ENCODE measurements at regions not wholly inside any gene's neighbourhood (a gene's known extent, or its start where the extent isn't known, plus 50 kb on each side); places are given as distances from the start of the nearest gene placed in this dataset.
A peak's percentile ranks its signal among the peaks of the same experiment; 100 is the strongest.
"Not testable (repeated sequence)": the region's sequence is repeated elsewhere in the genome, so short reads cannot be mapped to it uniquely, and the experiment has no call there.

DNA sequence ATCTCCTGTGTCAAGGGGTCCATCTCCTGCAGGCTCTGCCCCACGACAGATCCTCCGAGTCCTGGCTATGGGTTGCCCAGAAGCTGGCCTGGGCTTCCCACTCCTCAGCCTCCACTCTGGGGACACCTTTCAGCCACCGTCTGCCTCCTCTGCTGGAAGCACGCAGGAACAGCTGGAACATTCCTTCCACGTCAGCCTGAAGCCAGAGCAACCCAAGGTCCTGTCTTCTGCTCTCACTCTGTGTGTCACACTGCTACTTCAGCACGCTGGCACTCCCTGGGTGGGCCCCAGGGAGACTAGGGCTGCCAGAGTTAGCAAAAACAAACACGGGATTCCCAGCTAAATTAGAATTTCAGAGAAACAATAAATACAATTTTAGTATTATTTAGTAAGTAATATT is 148.8 kb downstream of the HRH4 start:
- in situ Hi-C loops (cut with MboI; ENCODE audit: low pct_unique_long_range_greater_than_20kb, low sequenced_read_pairs) = no loop called here

DNA sequence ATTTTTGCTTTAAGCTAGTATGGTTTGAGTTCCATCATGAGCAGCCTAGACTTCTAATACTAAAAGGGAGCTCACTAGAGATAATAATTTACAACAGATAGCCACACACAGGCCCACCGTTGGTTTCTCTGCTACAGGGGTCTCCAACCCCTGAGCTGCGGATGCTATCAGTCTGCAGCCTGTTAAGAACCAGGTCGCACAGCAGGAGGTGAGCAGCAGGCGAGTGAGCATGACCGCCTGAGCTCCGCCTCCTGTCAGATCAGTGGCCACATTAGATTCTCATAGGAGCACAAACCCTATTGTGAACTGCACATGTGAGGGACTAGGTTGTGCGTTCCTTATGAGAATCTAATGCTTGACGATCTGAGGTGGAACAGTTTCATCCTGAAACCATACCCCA is 150.6 kb downstream of the HRH4 start:
- no peak for DNase-seq
- in situ Hi-C loops (cut with MboI; ENCODE audit: low pct_unique_long_range_greater_than_20kb, low sequenced_read_pairs) = no loop called here

More for the DNA sequence above, 148.8 kb downstream of the HRH4 start:
- DNase-seq = no peak

DNA sequence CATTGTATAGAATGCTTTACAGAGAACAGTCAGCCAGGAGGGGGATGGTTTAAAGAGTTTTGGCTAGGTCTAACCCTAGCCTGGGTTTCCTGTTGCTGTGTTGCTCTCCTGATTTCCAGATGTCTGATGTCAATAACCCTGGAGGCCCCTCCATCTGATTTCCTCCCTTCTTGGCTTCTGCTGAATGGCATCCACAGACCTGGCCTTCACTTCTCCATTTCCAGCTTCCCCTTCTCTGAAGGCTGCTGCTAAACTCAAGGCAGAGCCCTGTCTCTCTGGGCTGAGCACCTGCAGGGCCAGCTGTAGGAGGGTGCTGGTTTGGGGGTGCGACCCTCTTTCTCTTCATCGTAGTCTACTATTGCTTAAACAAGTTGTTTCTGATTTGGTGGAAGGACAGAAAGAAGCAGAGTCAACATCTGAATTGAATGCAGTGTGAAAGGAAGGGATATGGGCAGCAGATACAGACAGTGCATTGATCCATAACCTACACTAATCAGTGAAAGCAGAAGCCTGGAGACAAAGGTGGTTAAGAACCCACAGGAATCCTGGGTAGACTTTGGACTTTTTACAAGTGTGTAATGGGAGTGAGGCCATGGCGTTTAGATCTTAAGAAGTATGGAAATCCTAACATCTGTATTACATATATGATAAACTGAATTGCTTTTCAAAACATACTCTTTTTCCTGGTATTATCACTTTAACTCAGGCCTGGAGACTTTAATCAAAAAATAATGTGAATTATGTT is 153.6 kb downstream of the HRH4 start:
- in situ Hi-C loops (cut with MboI; ENCODE audit: low pct_unique_long_range_greater_than_20kb, low sequenced_read_pairs) = no loop called here

DNA sequence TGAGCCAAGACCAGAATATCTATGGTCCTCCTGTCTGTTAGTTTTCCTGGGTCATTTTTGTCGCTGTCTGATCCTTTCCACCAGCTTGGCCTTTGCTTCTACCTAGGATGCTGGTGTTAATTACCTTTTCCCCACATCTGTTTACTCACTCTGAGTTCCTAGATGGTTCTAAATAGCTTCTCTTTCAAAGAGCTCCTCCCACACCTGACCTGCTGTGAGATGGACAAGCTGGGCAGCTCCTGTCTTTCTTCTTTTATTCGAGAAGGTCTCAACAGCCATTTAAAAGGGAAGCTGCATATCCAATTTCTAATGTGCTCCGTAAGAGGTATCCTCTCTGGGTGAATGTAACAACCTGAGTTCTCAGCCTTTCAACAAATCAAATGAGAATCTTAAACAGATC is 156.2 kb downstream of the HRH4 start:
- in situ Hi-C loops (cut with MboI; ENCODE audit: low pct_unique_long_range_greater_than_20kb, low sequenced_read_pairs) = no loop called here
- DNase-seq = no peak

More for the DNA sequence above, 153.6 kb downstream of the HRH4 start:
- peak; percentile 93 for DNase-seq

DNA sequence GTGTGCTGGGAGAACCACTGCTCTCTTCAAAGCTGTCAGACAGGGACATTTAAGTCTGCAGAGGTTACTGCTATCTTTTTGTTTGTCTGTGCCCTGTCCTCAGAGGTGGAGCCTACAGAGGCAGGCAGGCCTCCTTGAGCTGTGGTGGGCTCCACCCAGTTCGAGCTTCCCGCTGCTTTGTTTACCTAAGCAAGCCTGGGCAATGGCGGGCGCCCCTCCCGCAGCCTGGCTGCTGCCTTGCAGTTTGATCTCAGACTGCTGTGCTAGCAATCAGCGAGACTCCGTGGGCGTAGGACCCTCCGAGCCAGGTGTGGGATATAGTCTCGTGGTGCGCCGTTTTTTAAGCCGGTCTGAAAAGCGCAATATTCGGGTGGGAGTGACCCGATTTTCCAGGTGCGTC is 164.0 kb downstream of the HRH4 start:
- DNase-seq; in situ Hi-C loops (cut with MboI; ENCODE audit: low pct_unique_long_range_greater_than_20kb, low sequenced_read_pairs): not testable (repeated sequence)

DNA sequence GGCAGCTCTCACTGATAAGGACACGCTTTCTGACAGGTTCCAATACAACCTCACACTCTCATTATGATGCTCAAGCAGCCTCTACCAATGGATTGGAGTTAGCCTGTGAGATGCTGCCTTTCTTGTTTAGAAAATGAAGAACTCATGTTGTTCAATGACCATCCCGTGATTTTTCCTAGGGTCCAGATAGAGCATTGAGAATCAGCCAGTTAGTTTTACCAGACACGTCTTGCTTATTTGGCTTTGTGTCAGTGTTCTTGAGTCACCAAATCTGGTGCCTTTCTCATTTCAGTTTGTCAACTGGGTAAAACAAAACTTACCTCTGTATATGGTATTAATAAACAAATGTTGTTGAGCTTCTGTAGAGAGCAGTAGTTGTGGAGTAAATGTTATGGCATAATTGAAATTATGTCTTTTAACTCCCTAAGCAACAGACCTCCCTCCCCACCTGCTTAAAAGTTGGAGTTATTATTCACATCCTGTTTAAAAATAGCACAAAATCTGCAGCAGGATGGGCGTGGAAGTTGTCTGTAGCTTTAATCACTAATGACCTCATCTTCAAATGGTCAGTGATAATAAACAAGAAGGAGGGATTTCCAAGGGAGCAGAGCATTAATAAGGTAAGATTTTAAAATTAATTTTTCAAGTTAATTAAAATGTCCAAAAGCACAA is 167.3 kb downstream of the HRH4 start:
- no peak for DNase-seq
- in situ Hi-C loops (cut with MboI; ENCODE audit: low pct_unique_long_range_greater_than_20kb, low sequenced_read_pairs) = loop anchor here (25.0 kb wide), 1 partner anchor 110 kb away; no protein-coding TSS in a partner anchor

DNA sequence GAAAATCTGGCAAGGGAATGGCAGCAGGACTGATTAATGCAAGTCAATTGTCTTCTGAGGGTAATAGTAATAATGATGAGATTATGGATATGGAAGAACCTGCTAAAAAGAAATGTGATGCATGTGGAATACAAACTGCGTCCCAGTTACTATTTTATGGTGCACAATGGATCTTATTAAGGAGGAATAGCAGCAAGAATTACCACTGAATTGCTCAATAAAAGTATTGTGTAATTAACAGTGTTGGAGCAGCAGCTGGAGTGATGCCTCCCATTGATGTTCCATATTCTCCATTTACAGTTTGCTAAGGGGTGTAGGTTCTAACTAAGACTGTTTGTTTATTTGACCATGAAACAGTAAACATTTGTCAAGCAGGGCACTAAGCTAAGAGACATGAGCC is 167.9 kb downstream of the HRH4 start:
- DNase-seq = no peak
- in situ Hi-C loops (cut with MboI; ENCODE audit: low pct_unique_long_range_greater_than_20kb, low sequenced_read_pairs) = loop anchor here (25.0 kb wide), 1 partner anchor 109 kb away; no protein-coding TSS in a partner anchor

DNA sequence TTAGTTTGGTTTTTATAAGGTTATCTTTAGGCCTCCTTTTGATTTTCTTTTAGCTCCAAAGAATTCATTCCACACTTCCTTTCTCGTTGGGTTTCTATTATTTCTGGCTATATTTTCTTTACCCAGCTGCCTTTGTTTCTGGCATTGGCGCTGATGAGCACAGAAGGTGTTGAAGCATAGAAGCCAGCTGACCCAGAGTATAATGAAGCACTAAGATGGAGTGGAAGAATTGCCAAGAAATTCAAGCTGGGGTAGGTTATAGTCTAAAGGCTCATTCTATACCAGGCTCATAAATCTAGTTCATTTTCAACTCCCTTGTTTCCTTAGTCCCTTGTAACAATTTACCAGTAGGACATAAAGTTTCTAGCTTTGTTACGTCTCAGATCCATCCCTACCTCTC is 169.5 kb downstream of the HRH4 start:
- DNase-seq = no peak
- in situ Hi-C loops (cut with MboI; ENCODE audit: low pct_unique_long_range_greater_than_20kb, low sequenced_read_pairs) = loop anchor here (25.0 kb wide), 1 partner anchor 107 kb away; no protein-coding TSS in a partner anchor

DNA sequence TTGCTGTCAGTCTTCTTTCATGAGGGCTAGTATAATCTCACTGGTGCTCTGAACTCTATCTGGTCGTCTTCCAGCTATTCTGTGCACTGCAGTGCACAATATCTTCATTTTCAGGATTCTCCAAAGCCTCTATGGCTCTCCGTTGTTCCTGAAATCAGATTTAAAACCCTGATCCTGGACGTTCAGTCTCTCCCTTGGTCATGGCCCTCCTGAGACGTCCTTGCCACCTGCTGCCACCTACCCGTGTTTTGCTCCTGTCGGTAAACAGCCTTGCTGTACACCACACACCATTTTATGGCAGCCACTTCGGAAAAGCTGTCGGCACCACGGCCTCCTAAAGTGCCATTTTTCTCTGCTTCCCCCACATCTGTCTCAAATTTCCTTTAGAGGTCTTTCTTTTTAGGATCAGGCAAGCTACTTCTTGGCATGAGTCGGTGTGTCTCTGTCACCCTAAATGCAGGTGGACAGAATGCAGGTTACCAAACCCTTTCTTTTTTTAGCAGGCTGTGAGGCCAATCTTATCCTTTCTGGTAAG is 170.0 kb downstream of the HRH4 start:
- DNase-seq = no peak
- in situ Hi-C loops (cut with MboI; ENCODE audit: low pct_unique_long_range_greater_than_20kb, low sequenced_read_pairs) = loop anchor here (25.0 kb wide), 1 partner anchor 107 kb away; no protein-coding TSS in a partner anchor

DNA sequence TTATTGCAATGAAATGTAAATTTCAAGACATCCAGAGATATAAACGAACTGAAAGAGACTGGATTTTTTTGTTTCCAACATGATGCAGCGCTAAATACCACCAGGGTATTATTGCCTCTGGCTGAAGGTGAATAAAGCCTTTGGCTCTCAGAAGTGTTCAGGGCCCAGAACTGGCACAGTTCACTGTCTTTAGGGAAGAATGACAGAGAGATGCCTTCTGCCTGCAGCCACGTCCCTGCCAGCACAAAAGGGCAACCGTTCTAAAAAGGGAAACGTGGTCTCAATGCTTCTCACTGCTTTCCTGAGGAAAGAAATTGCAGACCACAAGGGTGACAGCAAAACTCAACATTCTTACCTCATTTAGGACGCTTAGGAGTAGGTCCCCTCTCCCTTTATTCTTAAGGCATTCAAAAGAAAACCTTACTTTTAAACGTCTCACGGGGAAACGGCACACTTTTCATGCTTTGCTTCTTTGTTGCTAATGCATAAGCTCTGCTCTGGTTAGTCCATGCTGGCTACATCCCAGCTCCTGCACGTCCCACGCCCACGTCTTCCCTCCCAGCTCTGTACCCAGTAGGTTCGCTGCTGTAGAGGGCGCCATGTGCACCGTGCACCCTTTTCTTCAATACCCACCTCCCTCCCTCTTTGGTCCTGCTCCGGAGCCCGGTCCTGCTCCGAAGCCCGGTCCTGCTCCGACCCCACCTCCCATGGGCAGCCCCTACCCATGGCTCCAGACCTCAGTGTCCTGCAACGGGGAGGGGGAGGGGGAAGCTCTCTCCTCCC is 171.0 kb downstream of the HRH4 start:
- in situ Hi-C loops (cut with MboI; ENCODE audit: low pct_unique_long_range_greater_than_20kb, low sequenced_read_pairs) = loop anchor here (25.0 kb wide), 1 partner anchor 106 kb away; no protein-coding TSS in a partner anchor

DNA sequence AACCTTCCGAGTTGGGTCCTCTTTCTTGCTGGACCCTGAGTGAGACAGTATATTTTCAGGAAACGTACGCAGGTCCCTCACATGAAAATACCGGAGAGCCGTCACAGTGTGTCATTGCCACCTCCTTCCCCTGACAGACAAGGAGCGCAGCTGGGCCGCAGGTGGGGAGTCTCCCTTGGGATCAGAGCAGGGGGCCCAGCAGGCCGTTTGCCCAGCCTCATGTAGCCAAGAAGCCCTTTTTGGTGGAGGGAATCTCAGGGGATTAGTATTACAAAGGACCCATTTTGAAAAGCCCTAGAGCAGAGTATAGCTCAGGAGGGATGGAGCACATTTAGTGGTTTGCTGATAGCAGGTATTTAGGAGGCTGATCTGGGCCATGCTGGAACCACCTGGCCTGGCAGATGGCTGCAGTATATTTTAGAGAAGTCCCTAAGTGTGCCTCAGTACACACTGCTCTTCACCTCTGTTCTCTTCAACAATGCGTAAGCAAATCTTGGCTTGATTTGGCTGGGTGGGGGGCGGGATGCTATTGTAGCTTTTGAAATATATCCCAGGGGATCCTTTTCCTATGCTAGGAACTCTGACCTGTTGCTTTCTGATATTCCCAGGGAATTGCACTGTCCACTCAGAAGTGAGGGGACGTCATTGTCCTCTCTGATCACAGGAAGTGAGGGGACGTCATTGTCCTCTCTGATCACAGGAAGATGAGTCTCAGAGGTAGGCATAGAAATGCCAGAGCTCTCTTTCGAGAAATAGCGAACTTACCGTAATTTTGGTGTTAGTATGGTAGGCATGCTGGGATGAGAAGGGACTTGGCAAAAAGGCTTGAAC is 171.9 kb downstream of the HRH4 start:
- in situ Hi-C loops (cut with MboI; ENCODE audit: low pct_unique_long_range_greater_than_20kb, low sequenced_read_pairs) = loop anchor here (25.0 kb wide), 1 partner anchor 105 kb away; no protein-coding TSS in a partner anchor
- no peak for DNase-seq

More for the DNA sequence above, 171.0 kb downstream of the HRH4 start:
- no peak for DNase-seq

DNA sequence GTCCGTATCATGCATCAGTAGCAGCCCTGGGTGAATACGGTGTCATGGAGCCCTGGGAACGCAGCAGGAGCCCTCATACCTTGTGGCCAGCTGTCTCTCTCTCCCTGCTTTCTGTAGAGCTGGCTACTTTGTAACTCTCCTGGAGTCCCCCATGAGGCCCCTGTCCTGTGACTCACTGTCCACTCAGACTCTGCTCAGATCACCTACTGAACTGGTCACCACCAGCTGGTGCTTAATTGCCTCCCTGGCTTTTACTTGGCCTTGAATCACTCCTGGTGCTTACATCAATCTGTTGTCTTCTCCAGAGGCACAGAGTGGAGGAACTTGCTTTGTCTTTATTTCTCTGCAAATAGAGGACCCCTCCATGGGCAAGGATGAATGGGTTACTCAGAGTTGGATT is 172.7 kb downstream of the HRH4 start:
- no peak for DNase-seq
- in situ Hi-C loops (cut with MboI; ENCODE audit: low pct_unique_long_range_greater_than_20kb, low sequenced_read_pairs) = loop anchor here (25.0 kb wide), 1 partner anchor 104 kb away; no protein-coding TSS in a partner anchor

DNA sequence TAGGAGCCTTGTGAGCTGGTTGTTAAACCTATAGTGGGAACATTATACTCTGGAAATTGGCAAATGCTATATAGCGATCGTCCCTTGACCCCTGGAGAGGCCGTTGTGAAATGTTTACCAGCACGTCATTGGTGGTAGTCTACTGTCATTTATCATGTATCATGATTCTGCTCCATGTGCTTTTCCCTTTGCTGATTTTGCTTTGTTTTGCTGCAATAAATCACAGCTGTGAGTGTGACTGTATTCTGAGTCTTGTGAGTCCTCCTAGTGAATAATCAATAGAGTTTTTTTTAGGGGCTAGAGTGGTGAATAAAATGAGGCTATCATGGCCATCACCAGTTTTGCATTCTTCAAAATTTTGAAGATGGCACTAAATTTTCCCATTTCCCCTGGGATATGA is 189.1 kb downstream of the HRH4 start:
- in situ Hi-C loops (cut with MboI; ENCODE audit: low pct_unique_long_range_greater_than_20kb, low sequenced_read_pairs) = loop anchor here (25.0 kb wide), 1 partner anchor 88 kb away; no protein-coding TSS in a partner anchor
- no peak for DNase-seq

DNA sequence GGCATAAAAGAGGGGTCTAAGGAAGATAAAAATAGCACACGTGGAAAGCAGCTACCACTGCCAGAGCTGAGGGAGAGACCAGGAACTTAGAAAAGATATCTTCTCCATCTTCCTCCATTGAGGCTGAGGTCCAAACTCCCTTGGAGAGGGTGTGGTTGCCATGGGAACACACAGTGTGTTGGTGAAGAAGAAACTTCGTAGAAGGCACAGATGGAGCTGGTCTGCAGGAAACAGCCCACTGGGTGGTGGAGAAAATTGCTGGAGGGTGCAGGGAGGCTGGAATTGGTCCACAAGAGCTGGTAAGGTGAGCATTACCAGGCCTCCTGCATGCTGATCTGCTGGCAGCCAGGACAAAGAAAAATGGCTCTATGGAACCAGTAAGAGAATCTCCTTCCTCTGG is 191.0 kb downstream of the HRH4 start:
- in situ Hi-C loops (cut with MboI; ENCODE audit: low pct_unique_long_range_greater_than_20kb, low sequenced_read_pairs) = no loop called here
- no peak for DNase-seq

DNA sequence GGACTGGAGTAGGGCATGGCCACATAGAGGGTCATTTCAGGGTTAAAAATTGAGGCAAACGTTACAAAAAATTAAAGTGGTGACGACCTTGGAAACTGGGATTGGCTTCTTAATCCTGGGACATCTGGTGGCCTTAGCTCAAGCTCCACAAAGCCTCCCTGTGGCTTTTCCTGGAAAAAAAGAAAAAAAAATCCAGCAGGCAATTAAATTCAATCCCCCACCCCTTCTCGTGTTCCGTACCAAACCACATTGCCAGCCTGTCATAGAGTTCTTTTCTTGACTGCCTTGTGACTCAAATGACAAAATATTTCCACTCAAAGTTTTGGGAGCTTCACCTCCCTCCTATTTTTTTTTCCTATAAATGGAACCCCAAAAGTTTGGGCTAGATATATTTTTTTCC is 195.6 kb downstream of the HRH4 start:
- in situ Hi-C loops (cut with MboI; ENCODE audit: low pct_unique_long_range_greater_than_20kb, low sequenced_read_pairs) = no loop called here
- DNase-seq = peak; percentile 40

DNA sequence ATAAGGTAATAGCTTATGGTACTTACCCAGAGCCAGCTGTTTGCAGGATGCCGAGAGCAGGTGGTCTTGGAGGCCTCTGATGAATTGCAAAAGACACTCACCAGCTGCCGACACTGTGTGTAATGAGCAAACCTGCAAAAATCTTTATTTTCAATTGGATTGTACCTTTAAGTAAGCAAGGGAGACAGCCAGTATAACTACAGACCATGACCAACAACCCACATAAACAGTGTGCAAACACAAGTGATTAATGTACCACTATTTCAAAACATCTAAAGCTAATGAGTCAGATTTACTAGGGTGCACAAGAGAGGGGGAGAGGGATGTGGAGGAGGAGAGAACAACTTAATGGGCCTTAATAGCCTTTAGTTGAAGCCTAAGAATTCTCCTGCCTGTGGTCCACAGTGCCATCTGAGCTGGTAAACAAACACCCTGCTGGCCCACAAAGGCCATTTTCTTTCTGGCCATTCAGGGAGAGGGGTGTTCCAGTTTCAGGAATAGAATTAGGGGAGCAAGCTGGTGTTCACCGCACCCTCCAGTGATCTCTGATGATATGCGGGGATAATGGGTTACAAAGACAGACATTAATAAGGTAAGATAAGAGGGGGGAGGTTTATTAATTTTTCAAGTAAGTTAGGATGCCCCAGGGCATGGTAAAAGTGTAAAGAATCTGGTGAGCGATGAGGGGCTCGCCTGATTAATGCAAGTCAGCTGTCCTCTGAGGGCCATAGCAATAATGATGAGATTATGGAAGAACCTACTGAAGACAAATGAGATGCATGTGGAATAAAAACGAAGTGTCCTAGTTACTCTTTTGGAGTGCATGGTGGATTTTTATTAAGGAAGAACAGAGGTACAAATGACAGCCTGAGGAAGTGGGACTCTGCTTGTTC is 196.4 kb downstream of the HRH4 start:
- in situ Hi-C loops (cut with MboI; ENCODE audit: low pct_unique_long_range_greater_than_20kb, low sequenced_read_pairs) = no loop called here
- DNase-seq = no peak

DNA sequence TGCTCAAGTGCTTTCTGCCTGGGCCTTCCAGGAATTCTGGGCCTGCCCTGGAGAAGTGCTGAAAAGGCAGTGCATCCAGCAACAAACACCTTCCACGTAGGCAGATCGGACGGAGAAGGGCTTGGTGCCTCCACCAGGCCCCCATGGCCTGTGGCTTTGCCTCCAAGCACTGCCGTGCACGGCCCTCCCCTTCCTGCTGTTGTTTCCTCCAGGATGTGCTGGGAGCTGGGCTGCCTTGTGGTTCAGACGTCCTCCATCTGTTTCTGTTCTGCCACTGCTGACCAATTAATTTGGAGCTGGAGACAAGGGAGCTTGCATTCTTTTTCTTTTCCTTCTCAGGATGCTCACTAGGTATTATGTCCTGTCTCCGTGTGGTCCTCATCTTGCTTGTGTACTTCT is 197.0 kb downstream of the HRH4 start:
- DNase-seq = peak; percentile 54
- in situ Hi-C loops (cut with MboI; ENCODE audit: low pct_unique_long_range_greater_than_20kb, low sequenced_read_pairs) = no loop called here

Data from KBM-7 (cell line).